SK-N-SH treated with all-trans-retinoic acid at 6 μM for 48 hours (cell line): ENCODE measurements at regions not wholly inside any gene's neighbourhood (a gene's known extent, or its start where the extent isn't known, plus 50 kb on each side); places are given as distances from the start of the nearest gene placed in this dataset.
"Not testable (repeated sequence)": the region's sequence is repeated elsewhere in the genome, so short reads cannot be mapped to it uniquely, and the experiment has no call there.

Experiments used
- ATAC-seq: fragments of 200-7000 bp; cut with Tn5 transposase; 3 replicates; pipeline ENCODE4 v1.9.1; 2020; ENCODE audit warnings: mild to moderate bottlenecking, moderate library complexity
- CREB5 ChIP-seq: fragments of 250-450 bp; sonication (Bioruptor Pico); IDR thresholded peaks from 2 replicates; pipeline ENCODE4 v1.5.1; 2020; ENCODE audit warnings: low read depth, mild to moderate bottlenecking, moderate library complexity
- CSDC2 ChIP-seq: fragments of 250-450 bp; sonication (Bioruptor Pico); IDR thresholded peaks from 2 replicates; pipeline ENCODE4 v1.5.0; 2020; ENCODE audit warnings: mild to moderate bottlenecking, moderate library complexity
- ESRRG ChIP-seq: fragments of 250-450 bp; sonication (Bioruptor Pico); IDR thresholded peaks from 2 replicates; pipeline ENCODE4 v1.6.1; 2021; ENCODE audit warnings: mild to moderate bottlenecking
- GLIS3 ChIP-seq: fragments of 250-450 bp; sonication (Bioruptor Pico); IDR thresholded peaks from 2 replicates; pipeline ENCODE4 v1.5.0; 2020; ENCODE audit warnings: mild to moderate bottlenecking, moderate library complexity
- OSR1 ChIP-seq: fragments of 250-450 bp; sonication (Bioruptor Pico); IDR thresholded peaks from 2 replicates; pipeline ENCODE4 v1.8.0; 2022; ENCODE audit warnings: moderate library complexity, mild to moderate bottlenecking, inconsistent platforms
- PATZ1 ChIP-seq: fragments of 250-450 bp; sonication (Bioruptor Pico); IDR thresholded peaks from 2 replicates; pipeline ENCODE4 v1.8.0; 2020; ENCODE audit warnings: mild to moderate bottlenecking, moderate library complexity, borderline replicate concordance
- PPARA ChIP-seq: fragments of 250-450 bp; sonication (Bioruptor Pico); IDR thresholded peaks from 2 replicates; pipeline ENCODE4 v1.5.0; 2020; ENCODE audit warnings: mild to moderate bottlenecking, borderline replicate concordance
- RARB ChIP-seq: fragments of 250-450 bp; sonication (Bioruptor Pico); IDR thresholded peaks from 2 replicates; pipeline ENCODE4 v1.8.0; 2021; ENCODE audit warnings: mild to moderate bottlenecking, moderate library complexity
- SNAI2 ChIP-seq: fragments of 250-450 bp; sonication (Bioruptor Pico); IDR thresholded peaks from 2 replicates; pipeline ENCODE4 v1.5.0; 2020; ENCODE audit warnings: mild to moderate bottlenecking, moderate library complexity
- TCF4 ChIP-seq: fragments of 250-450 bp; sonication (Bioruptor Pico); IDR thresholded peaks from 2 replicates; pipeline ENCODE4 v1.8.0; 2021; ENCODE audit warnings: mild to moderate bottlenecking, moderate library complexity, borderline replicate concordance
- TOX ChIP-seq: fragments of 250-450 bp; sonication (Bioruptor Pico); IDR thresholded peaks from 2 replicates; pipeline ENCODE4 v1.8.0; 2021; ENCODE audit warnings: mild to moderate bottlenecking, moderate library complexity, borderline replicate concordance
- TSHZ2 ChIP-seq: fragments of 250-450 bp; sonication (Bioruptor Pico); IDR thresholded peaks from 2 replicates; pipeline ENCODE4 v1.5.0; 2020; ENCODE audit warnings: mild to moderate bottlenecking, moderate library complexity
- ZC3H10 ChIP-seq: fragments of 250-450 bp; sonication (Bioruptor Pico); IDR thresholded peaks from 2 replicates; pipeline ENCODE4 v1.5.1; 2021; ENCODE audit warnings: mild to moderate bottlenecking, moderate library complexity
- ZFP3 ChIP-seq: fragments of 250-450 bp; sonication (Bioruptor Pico); IDR thresholded peaks from 2 replicates; pipeline ENCODE4 v1.5.0; 2020; ENCODE audit warnings: mild to moderate bottlenecking, moderate library complexity
- ZFP30 ChIP-seq: fragments of 450-650 bp; formaldehyde crosslinking; IDR thresholded peaks from 2 replicates; pipeline ENCODE4 v1.5.0; 2022; ENCODE audit warnings: mild to moderate bottlenecking, moderate library complexity
- ZNF70 ChIP-seq: fragments of 450-650 bp; formaldehyde crosslinking; IDR thresholded peaks from 2 replicates; pipeline ENCODE4 v1.5.0; 2020; ENCODE audit warnings: mild to moderate bottlenecking, moderate library complexity
- ZNF8 ChIP-seq: fragments of 450-650 bp; formaldehyde crosslinking; IDR thresholded peaks from 2 replicates; pipeline ENCODE4 v1.5.0; 2020; ENCODE audit warnings: mild to moderate bottlenecking, moderate library complexity

GRCh38 chr6:28789553-28790083 is 134.2 kb downstream of the TRIM27 start:
- TF ChIP-seq RARB (CRISPR knock-in tag) (no peak), ZC3H10 (CRISPR knock-in tag) (no peak), ZNF70 (CRISPR knock-in tag) (no peak), CSDC2 (no peak)
- ATAC-seq = peak; percentile 73

- TF ChIP-seq TCF4 (CRISPR knock-in tag) = no peak
- no peak for TF ChIP-seq CREB5 (CRISPR knock-in tag)
- no peak for TF ChIP-seq TOX (CRISPR knock-in tag)
- no peak for TF ChIP-seq PATZ1 (CRISPR knock-in tag)
- no peak for ATAC-seq
Observed at GRCh38 chr6:28791002-28791383, 132.8 kb downstream of the TRIM27 start.

GRCh38 chr6:28794175-28795002 is 129.4 kb downstream of the TRIM27 start:
- peak; percentile 56 for ATAC-seq
- TF ChIP-seq TSHZ2 = no peak
- no peak for TF ChIP-seq OSR1 (CRISPR knock-in tag)
- no peak for TF ChIP-seq ZNF70 (CRISPR knock-in tag)
- no peak for TF ChIP-seq PPARA (CRISPR knock-in tag)
- no peak for TF ChIP-seq SNAI2
- no peak for TF ChIP-seq CREB5 (CRISPR knock-in tag)
- no peak for TF ChIP-seq ZFP3 (CRISPR knock-in tag)
- no peak for TF ChIP-seq ZNF8 (CRISPR knock-in tag)
- no peak for TF ChIP-seq TCF4 (CRISPR knock-in tag)
- no peak for TF ChIP-seq ZFP30 (CRISPR knock-in tag)
- TF ChIP-seq ESRRG = no peak
- no peak for TF ChIP-seq ZC3H10 (CRISPR knock-in tag)
- TF ChIP-seq, all 23 proteins: peak for 0

GRCh38 chr6:28800647-28801046 is 123.1 kb downstream of the TRIM27 start:
- ATAC-seq = not testable (repeated sequence)

GRCh38 chr6:28802417-28803336 is 121.1 kb downstream of the TRIM27 start:
- ATAC-seq = peak; percentile 89

More at GRCh38 chr6:28802417-28803336, 121.1 kb downstream of the TRIM27 start:
- TF ChIP-seq SNAI2 = no peak
- no peak for TF ChIP-seq GLIS3 (CRISPR knock-in tag)
